ENCODE measurements at regions not wholly inside any gene's neighbourhood (a gene's known extent, or its start where the extent isn't known, plus 50 kb on each side); places are given as distances from the start of the nearest gene placed in this dataset.
"Not testable (repeated sequence)": the region's sequence is repeated elsewhere in the genome, so short reads cannot be mapped to it uniquely, and the experiment has no call there.

DNA sequence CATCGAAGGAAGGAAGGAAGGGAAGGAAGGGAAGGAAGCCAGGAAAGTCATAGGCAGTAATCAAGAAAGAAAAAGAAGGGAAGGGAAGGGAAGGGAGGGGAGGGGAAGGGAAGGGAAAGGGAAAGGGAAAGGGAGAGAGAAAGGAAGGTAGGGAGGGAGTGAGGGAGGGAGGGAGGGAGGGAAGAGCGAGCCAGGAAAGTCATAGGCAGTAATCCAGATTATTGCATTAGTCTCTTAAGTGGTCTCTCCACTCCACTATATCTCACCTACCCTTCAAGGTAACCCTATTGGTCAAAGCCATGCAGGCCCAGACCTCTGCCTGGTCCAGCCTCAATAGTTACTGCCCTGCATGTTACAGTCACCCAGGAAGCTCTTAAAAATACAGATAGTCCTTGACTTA, 106.2 kb upstream of the RAP2B start:
- no peaks in the 10 kb centered on the region for H4K20me1 ChIP-seq (ENCODE audit: insufficient read depth, low read length)
- no peaks in the 10 kb centered on the region for H3K9me3 ChIP-seq (ENCODE audit: low read depth, low read length)
- H3K4me3 ChIP-seq (ENCODE audit: insufficient read depth, low read length) = no peak overlapping the region
- no peak overlapping the region for H3K4me2 ChIP-seq (ENCODE audit: insufficient read depth, low read length)
- no peaks in the 10 kb centered on the region for H3K27me3 ChIP-seq (ENCODE audit: insufficient read depth, low read length)
- no peaks in the 10 kb centered on the region for H3K36me3 ChIP-seq (ENCODE audit: insufficient read depth, low read length)
- peaks cover 24% of the 10 kb centered on the region for H3K4me1 ChIP-seq (ENCODE audit: insufficient read depth, low read length)
- no peak overlapping the region for H3K27ac ChIP-seq (ENCODE audit: low read depth, low read length)
- H3K79me2 ChIP-seq (ENCODE audit: insufficient read depth, low read length) = no peaks in the 10 kb centered on the region
- no peak for TF ChIP-seq CTCF (IDR thresholded peaks at IDR 0.05; ENCODE audit: extremely low read depth, low read depth, low read length)
- no peak for DNase-seq (ENCODE audit: insufficient read length, low spot score, missing footprints)
- no peak overlapping the region for H2AFZ ChIP-seq (ENCODE audit: low read length)

DNA sequence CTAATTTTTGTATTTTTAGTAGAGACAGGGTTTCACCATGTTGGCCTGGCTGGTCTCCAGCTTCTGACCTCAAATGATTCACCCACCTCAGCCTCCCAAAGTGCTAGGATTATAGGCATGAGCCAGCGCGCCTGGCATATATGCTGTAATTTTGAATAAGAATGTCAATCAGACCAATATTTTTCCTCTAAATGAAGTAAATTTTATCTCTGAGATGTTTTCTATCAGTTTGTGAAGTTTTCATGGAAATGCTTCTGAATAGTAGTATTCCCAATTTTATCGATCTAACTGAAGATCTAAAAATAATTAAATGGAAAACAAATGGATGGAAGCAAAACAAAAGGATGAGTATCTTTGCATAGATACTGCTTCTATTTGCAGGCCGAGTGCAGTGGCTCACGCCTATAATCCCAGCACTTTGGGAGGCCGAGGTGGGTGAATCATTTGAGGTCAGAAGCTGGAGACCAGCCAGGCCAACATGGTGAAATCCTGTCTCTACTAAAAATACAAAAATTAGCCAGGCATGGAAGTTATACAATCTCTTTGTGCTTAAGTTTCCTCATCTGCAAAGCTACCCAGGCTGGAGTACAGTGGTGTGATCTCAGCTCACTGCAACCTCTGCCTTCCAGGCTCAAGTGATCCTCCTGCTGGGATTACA, 103.9 kb upstream of the RAP2B start:
- not testable (repeated sequence) for H3K36me3 ChIP-seq (ENCODE audit: insufficient read depth, low read length); H3K9me3 ChIP-seq (ENCODE audit: low read depth, low read length); H3K4me1 ChIP-seq (ENCODE audit: insufficient read depth, low read length); H2AFZ ChIP-seq (ENCODE audit: low read length); H3K4me2 ChIP-seq (ENCODE audit: insufficient read depth, low read length); DNase-seq (ENCODE audit: insufficient read length, low spot score, missing footprints); H4K20me1 ChIP-seq (ENCODE audit: insufficient read depth, low read length); H3K79me2 ChIP-seq (ENCODE audit: insufficient read depth, low read length); H3K27me3 ChIP-seq (ENCODE audit: insufficient read depth, low read length); H3K4me3 ChIP-seq (ENCODE audit: insufficient read depth, low read length)
- H3K27ac ChIP-seq (ENCODE audit: low read depth, low read length) = peak overlapping the region; percentile 81

- Histone ChIP-seq H3K79me2 (ENCODE audit: insufficient read depth, low read length) (no peaks in the 10 kb centered on the region), H3K27ac (ENCODE audit: low read depth, low read length) (no peak overlapping the region), H3K9me3 (ENCODE audit: low read depth, low read length) (no peaks in the 10 kb centered on the region), H3K4me1 (ENCODE audit: insufficient read depth, low read length) (peaks cover 5% of the 10 kb centered on the region), H4K20me1 (ENCODE audit: insufficient read depth, low read length) (no peaks in the 10 kb centered on the region), H2AFZ (ENCODE audit: low read length) (no peak overlapping the region), H3K27me3 (ENCODE audit: insufficient read depth, low read length) (no peaks in the 10 kb centered on the region), H3K4me3 (ENCODE audit: insufficient read depth, low read length) (no peak overlapping the region), H3K36me3 (ENCODE audit: insufficient read depth, low read length) (no peaks in the 10 kb centered on the region), H3K4me2 (ENCODE audit: insufficient read depth, low read length) (no peak overlapping the region)
- TF ChIP-seq CTCF (IDR thresholded peaks at IDR 0.05; ENCODE audit: extremely low read depth, low read depth, low read length) = no peak
- DNase-seq (ENCODE audit: insufficient read length, low spot score, missing footprints) = no peak
Measured at GRCh38 chr3:153060346-153060745, 101.7 kb upstream of the RAP2B start.

DNA sequence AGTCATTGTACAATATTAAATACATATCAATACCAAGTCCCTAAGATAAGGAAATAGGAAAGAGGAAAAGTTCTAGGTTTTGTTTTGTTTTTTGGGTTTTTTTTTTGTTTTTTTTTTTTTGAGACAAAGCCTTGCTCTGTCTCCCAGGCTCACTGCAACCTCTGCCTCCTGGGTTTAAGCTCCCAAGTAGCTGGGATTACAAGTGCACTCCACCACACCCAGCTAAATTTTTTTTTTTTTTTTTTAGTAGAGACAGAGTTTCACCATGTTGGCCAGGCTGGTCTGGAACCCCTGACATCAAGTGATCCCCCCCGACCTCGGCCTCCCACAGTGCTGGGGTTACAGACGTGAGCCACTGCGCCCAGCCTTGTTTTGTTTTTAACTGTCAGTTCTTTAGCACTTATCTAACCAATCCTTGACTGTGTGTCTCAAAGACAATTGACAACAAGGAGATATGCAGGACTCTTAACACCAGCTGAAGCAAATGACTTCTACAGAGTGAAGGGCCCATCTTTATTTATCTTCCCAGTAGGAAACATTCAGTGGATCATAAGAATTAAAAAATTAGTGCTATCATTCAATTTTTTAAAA, 100.0 kb upstream of the RAP2B start:
- Histone ChIP-seq H3K36me3 (ENCODE audit: insufficient read depth, low read length) (no peaks in the 10 kb centered on the region), H2AFZ (ENCODE audit: low read length) (no peak overlapping the region), H3K4me1 (ENCODE audit: insufficient read depth, low read length) (peaks cover 5% of the 10 kb centered on the region), H3K27ac (ENCODE audit: low read depth, low read length) (no peak overlapping the region), H3K27me3 (ENCODE audit: insufficient read depth, low read length) (no peaks in the 10 kb centered on the region), H3K4me3 (ENCODE audit: insufficient read depth, low read length) (no peak overlapping the region), H3K4me2 (ENCODE audit: insufficient read depth, low read length) (no peak overlapping the region), H3K79me2 (ENCODE audit: insufficient read depth, low read length) (no peaks in the 10 kb centered on the region), H3K9me3 (ENCODE audit: low read depth, low read length) (no peaks in the 10 kb centered on the region), H4K20me1 (ENCODE audit: insufficient read depth, low read length) (no peaks in the 10 kb centered on the region)
- DNase-seq (ENCODE audit: insufficient read length, low spot score, missing footprints) = no peak
- TF ChIP-seq CTCF (IDR thresholded peaks at IDR 0.05; ENCODE audit: extremely low read depth, low read depth, low read length) = no peak
